K562 (cell line): ENCODE measurements at regions not wholly inside any gene's neighbourhood (a gene's known extent, or its start where the extent isn't known, plus 50 kb on each side); places are given as distances from the start of the nearest gene placed in this dataset.

Source experiments
- ETV5 ChIP-seq: sonication (generic); formaldehyde crosslinking; IDR thresholded peaks from 2 replicates; pipeline ENCODE4 v1.4.0; 2020; ENCODE audit warnings: low read depth, mild to moderate bottlenecking, missing genetic modification reagents
- ETV6 ChIP-seq, 3 experiments: fragments of 150-350 bp in 1 of 3; sonication (generic) in 1 of 3; formaldehyde crosslinking in 1 of 3; IDR thresholded peaks; 2 replicates each; pipeline versions ENCODE4 v1.6.1 to v1.8.0; 2014 to 2022; ENCODE audit warnings: borderline replicate concordance in 2 of 3, low read depth in 2 of 3, antibody characterized with exemption in 1 of 3, low read length in 1 of 3, mild to moderate bottlenecking in 1 of 3, missing genetic modification reagents in 1 of 3
- FOSL1 ChIP-seq: fragments of 200-800 bp; sonication (Bioruptor generic); conservative IDR thresholded peaks from 2 replicates; pipeline ENCODE4 v1.6.1; 2016; ENCODE audit warnings: missing genetic modification characterization, missing compliant biosample characterization
- POLR2AphosphoS5 ChIP-seq: IDR thresholded peaks from 2 replicates; pipeline ENCODE4 v1.6.1; 2011; ENCODE audit warnings: mild to moderate bottlenecking, low read depth, low read length, moderate library complexity; ENCODE audit not compliant: control insufficient read depth, insufficient read depth
- RAD21 ChIP-seq, 2 experiments: fragments of 250-450 bp in 1 of 2; fragments of 450-650 bp in 1 of 2; sonication (Bioruptor Pico) in 1 of 2; formaldehyde crosslinking in 1 of 2; IDR thresholded peaks in 1 of 2; conservative IDR thresholded peaks in 1 of 2; 2 replicates each; pipeline versions ENCODE4 v1.4.0 to v1.8.0; 2020 to 2022; ENCODE audit warnings: mild to moderate bottlenecking in 2 of 2, moderate library complexity in 1 of 2
- TF ChIP-seq, protein P1 (sequence below), 3 experiments: IDR thresholded peaks in 2 of 3; conservative IDR thresholded peaks in 1 of 3; 2 replicates each; pipeline ENCODE4 v1.5.1; 2011 to 2012; ENCODE audit warnings: low read length in 3 of 3, mild to moderate bottlenecking in 3 of 3, control low read depth in 2 of 3, improper control_type of control experiment in 1 of 3, inconsistent platforms in 1 of 3, low read depth in 1 of 3, mixed read lengths in 1 of 3, moderate library complexity in 1 of 3; ENCODE audit not compliant: insufficient read depth in 2 of 3
- TF ChIP-seq, protein P2 (sequence below): fragments of 450-650 bp; IDR thresholded peaks from 2 replicates; pipeline ENCODE4 v1.6.1; 2017; ENCODE audit warnings: mild to moderate bottlenecking, moderate library complexity

DNA sequence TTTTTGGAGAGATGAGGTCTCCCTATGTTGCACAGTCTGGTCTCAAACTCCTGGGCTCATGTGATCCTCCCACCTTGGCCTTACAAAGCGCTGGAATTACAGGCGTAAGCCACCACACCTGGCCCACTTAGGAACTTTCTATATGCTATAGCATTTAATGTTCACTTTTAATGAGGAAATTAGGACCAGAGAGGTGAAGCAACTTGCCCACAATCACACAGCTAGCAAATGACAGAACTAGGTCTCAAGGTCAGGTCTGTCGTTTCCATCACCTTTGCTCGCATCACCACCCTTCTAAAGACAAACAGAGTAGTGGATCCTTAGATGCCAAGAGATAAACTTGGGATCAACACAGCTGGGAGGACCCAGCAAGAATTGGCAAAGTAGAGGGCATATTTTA, 381.7 kb downstream of the CD83 start:
- TF ChIP-seq ETV6 (IDR thresholded peaks at IDR 0.05; ENCODE audit: borderline replicate concordance in 1 of 2, low read depth in 2 of 2, low read length in 1 of 2) (no peak), ETV6 (CRISPR knock-in tag; IDR thresholded peaks at IDR 0.05; ENCODE audit: borderline replicate concordance) (no peak), RAD21 (CRISPR knock-in tag; conservative IDR thresholded peaks at IDR 0.05 in 1 of 2, IDR thresholded peaks at IDR 0.05 in 1 of 2) (no peak), FOSL1 (tag) (no peak), POLR2AphosphoS5 (no peak), ETV5 (CRISPR knock-in tag) (no peak)
- TF ChIP-seq, protein P1, sequence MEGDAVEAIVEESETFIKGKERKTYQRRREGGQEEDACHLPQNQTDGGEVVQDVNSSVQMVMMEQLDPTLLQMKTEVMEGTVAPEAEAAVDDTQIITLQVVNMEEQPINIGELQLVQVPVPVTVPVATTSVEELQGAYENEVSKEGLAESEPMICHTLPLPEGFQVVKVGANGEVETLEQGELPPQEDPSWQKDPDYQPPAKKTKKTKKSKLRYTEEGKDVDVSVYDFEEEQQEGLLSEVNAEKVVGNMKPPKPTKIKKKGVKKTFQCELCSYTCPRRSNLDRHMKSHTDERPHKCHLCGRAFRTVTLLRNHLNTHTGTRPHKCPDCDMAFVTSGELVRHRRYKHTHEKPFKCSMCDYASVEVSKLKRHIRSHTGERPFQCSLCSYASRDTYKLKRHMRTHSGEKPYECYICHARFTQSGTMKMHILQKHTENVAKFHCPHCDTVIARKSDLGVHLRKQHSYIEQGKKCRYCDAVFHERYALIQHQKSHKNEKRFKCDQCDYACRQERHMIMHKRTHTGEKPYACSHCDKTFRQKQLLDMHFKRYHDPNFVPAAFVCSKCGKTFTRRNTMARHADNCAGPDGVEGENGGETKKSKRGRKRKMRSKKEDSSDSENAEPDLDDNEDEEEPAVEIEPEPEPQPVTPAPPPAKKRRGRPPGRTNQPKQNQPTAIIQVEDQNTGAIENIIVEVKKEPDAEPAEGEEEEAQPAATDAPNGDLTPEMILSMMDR (IDR thresholded peaks at IDR 0.05 in 2 of 3, conservative IDR thresholded peaks at IDR 0.05 in 1 of 3; ENCODE audit: insufficient read depth in 2 of 3, low read depth in 1 of 3, low read length in 3 of 3) = no peak
- TF ChIP-seq, protein P2, sequence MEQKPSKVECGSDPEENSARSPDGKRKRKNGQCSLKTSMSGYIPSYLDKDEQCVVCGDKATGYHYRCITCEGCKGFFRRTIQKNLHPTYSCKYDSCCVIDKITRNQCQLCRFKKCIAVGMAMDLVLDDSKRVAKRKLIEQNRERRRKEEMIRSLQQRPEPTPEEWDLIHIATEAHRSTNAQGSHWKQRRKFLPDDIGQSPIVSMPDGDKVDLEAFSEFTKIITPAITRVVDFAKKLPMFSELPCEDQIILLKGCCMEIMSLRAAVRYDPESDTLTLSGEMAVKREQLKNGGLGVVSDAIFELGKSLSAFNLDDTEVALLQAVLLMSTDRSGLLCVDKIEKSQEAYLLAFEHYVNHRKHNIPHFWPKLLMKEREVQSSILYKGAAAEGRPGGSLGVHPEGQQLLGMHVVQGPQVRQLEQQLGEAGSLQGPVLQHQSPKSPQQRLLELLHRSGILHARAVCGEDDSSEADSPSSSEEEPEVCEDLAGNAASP = no peak
